ENCODE measurements at regions not wholly inside any gene's neighbourhood (a gene's known extent, or its start where the extent isn't known, plus 50 kb on each side); places are given as distances from the start of the nearest gene placed in this dataset.

DNA sequence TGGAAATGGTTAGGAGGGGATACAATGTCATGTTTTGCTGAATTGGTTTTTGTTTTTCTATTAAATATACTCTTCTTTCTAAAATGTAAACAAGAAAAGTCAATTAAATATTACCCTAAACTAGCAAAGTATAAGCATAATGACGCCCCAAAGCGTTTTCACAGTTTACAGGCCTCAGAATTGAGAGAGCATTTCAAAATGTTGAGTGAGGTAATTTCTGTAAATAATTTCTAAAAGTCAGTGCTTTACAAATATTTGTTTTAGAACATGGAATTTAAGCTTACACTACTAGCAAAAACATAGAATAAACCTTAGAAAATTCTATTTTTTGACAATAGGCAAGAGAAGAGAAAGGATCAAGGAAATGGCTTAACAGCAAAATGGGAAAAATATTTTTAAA is 958.4 kb upstream of the USP15 start:
- H3K27ac ChIP-seq, result no peak overlapping the region
- no peaks in the 10 kb centered on the region for H3K4me1 ChIP-seq (ENCODE audit: low read depth)
- H3K9me3 ChIP-seq (ENCODE audit: low read depth), result no peaks in the 10 kb centered on the region
- no peaks in the 10 kb centered on the region for H3K36me3 ChIP-seq
- no peak overlapping the region for H3K4me3 ChIP-seq
- no peaks in the 10 kb centered on the region for H3K27me3 ChIP-seq
- DNase-seq (ENCODE audit: low read depth in 1 of 2, low spot score in 1 of 2), result no peak
- TF ChIP-seq, protein P1, sequence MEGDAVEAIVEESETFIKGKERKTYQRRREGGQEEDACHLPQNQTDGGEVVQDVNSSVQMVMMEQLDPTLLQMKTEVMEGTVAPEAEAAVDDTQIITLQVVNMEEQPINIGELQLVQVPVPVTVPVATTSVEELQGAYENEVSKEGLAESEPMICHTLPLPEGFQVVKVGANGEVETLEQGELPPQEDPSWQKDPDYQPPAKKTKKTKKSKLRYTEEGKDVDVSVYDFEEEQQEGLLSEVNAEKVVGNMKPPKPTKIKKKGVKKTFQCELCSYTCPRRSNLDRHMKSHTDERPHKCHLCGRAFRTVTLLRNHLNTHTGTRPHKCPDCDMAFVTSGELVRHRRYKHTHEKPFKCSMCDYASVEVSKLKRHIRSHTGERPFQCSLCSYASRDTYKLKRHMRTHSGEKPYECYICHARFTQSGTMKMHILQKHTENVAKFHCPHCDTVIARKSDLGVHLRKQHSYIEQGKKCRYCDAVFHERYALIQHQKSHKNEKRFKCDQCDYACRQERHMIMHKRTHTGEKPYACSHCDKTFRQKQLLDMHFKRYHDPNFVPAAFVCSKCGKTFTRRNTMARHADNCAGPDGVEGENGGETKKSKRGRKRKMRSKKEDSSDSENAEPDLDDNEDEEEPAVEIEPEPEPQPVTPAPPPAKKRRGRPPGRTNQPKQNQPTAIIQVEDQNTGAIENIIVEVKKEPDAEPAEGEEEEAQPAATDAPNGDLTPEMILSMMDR (IDR thresholded peaks at IDR 0.05; ENCODE audit: low read depth, low read length), result no peak

GRCh38 chr12:61302282-61302681 is 957.9 kb upstream of the USP15 start:
- H3K9me3 ChIP-seq (ENCODE audit: low read depth), result no peaks in the 10 kb centered on the region
- no peak overlapping the region for H3K4me3 ChIP-seq
- H3K27ac ChIP-seq, result no peak overlapping the region
- H3K36me3 ChIP-seq, result no peaks in the 10 kb centered on the region
- DNase-seq (ENCODE audit: low read depth in 1 of 2, low spot score in 1 of 2), result no peak
- no peaks in the 10 kb centered on the region for H3K27me3 ChIP-seq
- H3K4me1 ChIP-seq (ENCODE audit: low read depth), result no peaks in the 10 kb centered on the region
- TF ChIP-seq, protein P1 (IDR thresholded peaks at IDR 0.05; ENCODE audit: low read depth, low read length), result no peak

DNA sequence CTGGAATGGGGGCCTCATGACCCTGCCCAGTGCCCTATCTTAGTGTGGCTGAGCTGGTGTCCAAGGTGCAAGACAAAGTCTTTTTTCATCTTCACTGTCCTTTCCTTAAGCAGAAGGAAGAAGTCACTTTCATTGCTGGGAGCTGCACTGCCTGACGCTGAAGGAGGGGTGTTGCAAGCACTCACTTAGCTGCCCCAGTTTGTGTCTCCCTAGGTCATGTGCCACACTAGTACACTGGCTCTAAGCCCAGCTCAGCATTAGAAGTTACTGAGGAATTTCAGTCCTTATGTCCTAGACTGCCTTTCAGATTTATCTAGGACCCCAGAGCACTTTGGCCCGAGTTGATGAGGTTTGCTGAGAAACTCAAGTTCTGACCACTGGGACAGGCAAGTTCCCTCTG is 952.0 kb upstream of the USP15 start:
- Histone ChIP-seq H3K27ac (no peak overlapping the region), H3K27me3 (no peaks in the 10 kb centered on the region), H3K4me1 (ENCODE audit: low read depth) (no peaks in the 10 kb centered on the region), H3K9me3 (ENCODE audit: low read depth) (no peaks in the 10 kb centered on the region), H3K36me3 (no peaks in the 10 kb centered on the region), H3K4me3 (no peak overlapping the region)
- TF ChIP-seq, protein P1 (IDR thresholded peaks at IDR 0.05; ENCODE audit: low read depth, low read length), result no peak
- DNase-seq (ENCODE audit: low read depth in 1 of 2, low spot score in 1 of 2), result no peak

DNA sequence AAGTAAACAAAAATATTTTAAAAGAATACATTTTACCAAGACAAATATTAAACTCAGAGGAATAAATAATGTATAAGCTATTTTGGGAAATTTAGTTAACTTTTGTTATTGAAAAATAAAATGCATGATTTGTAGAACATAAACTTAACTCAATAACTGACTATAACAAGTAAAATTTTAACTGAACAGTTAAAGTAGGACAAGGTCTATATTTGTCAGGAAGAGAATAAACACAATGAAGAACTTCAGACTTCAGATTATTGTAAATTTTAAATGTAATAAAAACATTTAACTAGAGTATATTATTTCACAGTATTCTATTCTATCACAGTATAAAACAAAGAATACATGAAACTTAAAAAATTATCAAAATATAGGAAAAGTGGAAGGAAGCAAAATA is 948.8 kb upstream of the USP15 start:
- TF ChIP-seq, protein P1 (IDR thresholded peaks at IDR 0.05; ENCODE audit: low read depth, low read length), result no peak
- Histone ChIP-seq H3K27ac (no peak overlapping the region), H3K4me1 (ENCODE audit: low read depth) (no peaks in the 10 kb centered on the region), H3K4me3 (no peak overlapping the region), H3K27me3 (no peaks in the 10 kb centered on the region), H3K9me3 (ENCODE audit: low read depth) (no peaks in the 10 kb centered on the region), H3K36me3 (no peaks in the 10 kb centered on the region)
- no peak for DNase-seq (ENCODE audit: low read depth in 1 of 2, low spot score in 1 of 2)

DNA sequence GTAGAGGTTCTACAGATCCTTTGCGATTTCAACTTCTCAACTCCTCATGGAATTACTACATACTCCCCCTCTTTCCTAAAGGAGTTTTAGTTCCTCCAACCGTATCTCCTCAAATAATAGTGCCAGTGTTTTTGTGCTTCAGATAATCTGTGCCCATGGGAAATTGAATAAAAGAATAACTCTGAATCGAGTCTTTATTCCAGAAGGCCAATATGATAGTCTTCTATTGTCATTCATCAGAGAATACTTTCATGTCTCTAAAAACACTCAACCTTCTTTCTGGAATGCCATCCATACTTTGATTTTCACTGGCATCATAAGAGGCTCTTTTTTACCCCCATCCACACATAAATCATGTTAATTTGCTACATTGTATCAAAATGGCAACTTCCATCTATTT is 911.3 kb upstream of the USP15 start:
- no peak for DNase-seq (ENCODE audit: low read depth in 1 of 2, low spot score in 1 of 2)
- Histone ChIP-seq H3K4me1 (ENCODE audit: low read depth) (no peaks in the 10 kb centered on the region), H3K9me3 (ENCODE audit: low read depth) (no peaks in the 10 kb centered on the region), H3K36me3 (no peaks in the 10 kb centered on the region), H3K4me3 (no peak overlapping the region), H3K27me3 (no peaks in the 10 kb centered on the region), H3K27ac (no peak overlapping the region)
- TF ChIP-seq, protein P1 (IDR thresholded peaks at IDR 0.05; ENCODE audit: low read depth, low read length), result no peak

DNA sequence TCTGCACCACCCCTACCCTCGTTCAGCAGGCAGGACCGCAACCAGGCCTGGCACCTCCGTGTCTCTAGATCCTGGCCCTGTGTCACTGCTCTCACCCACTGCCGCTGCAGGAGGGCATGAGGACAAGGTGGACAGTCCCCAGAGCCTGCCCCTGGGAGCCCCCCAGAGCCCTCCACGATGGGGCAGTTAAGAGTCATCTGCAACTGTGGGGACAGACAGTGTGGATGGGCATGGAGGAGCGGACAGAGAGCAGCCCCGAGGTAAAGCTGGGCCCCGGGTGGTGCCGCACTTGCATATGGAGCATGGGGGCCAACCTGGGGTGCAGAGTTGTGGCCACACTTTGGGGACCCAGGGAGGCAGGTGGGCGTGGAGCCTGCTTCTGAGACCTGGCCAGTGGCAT is 905.1 kb upstream of the USP15 start:
- no peaks in the 10 kb centered on the region for H3K9me3 ChIP-seq (ENCODE audit: low read depth)
- no peak overlapping the region for H3K4me3 ChIP-seq
- no peaks in the 10 kb centered on the region for H3K36me3 ChIP-seq
- H3K4me1 ChIP-seq (ENCODE audit: low read depth), result peaks cover 8% of the 10 kb centered on the region
- no peaks in the 10 kb centered on the region for H3K27me3 ChIP-seq
- TF ChIP-seq, protein P1 (IDR thresholded peaks at IDR 0.05; ENCODE audit: low read depth, low read length), result no peak
- H3K27ac ChIP-seq, result no peak overlapping the region
- DNase-seq (ENCODE audit: low read depth in 1 of 2, low spot score in 1 of 2), result no peak
